H9 (cell line): ENCODE measurements at regions not wholly inside any gene's neighbourhood (a gene's known extent, or its start where the extent isn't known, plus 50 kb on each side); places are given as distances from the start of the nearest gene placed in this dataset.

ENCODE experiments used
- DNase-seq: peaks from one replicate; pipeline ENCODE4 v3.0.0-alpha.2; 2017
- H2AFZ ChIP-seq: one replicate; pipeline ENCODE4 v1.6.1; 2013; ENCODE audit warnings: mild to moderate bottlenecking, low read length, control low read depth, moderate library complexity
- H2AK5ac ChIP-seq: 2 replicates; pipeline ENCODE4 v1.6.1; 2013; ENCODE audit warnings: low read length, control low read depth, mixed read lengths; ENCODE audit not compliant: insufficient read length
- H2BK120ac ChIP-seq: one replicate; pipeline ENCODE4 v1.6.1; 2013; ENCODE audit warnings: low read depth, mild to moderate bottlenecking, low read length, control low read depth, inconsistent platforms; ENCODE audit not compliant: poor library complexity, severe bottlenecking
- H2BK12ac ChIP-seq: 2 replicates; pipeline ENCODE4 v1.6.1; 2013; ENCODE audit warnings: low read length, control low read depth, mixed read lengths, low read depth; ENCODE audit not compliant: insufficient read length
- H2BK15ac ChIP-seq: 2 replicates; pipeline ENCODE4 v1.6.1; 2013; ENCODE audit warnings: low read depth, low read length, control low read depth
- H2BK20ac ChIP-seq: one replicate; pipeline ENCODE4 v1.6.1; 2013; ENCODE audit warnings: low read depth, mild to moderate bottlenecking, low read length, control low read depth, inconsistent platforms; ENCODE audit not compliant: poor library complexity, severe bottlenecking
- H2BK5ac ChIP-seq: 2 replicates; pipeline ENCODE4 v1.6.1; 2013; ENCODE audit warnings: low read length, control low read depth, mixed read lengths; ENCODE audit not compliant: insufficient read length
- H3K14ac ChIP-seq: 2 replicates; pipeline ENCODE4 v1.6.1; 2013; ENCODE audit warnings: low read length, control low read depth; ENCODE audit not compliant: insufficient read depth
- H3K18ac ChIP-seq: 2 replicates; pipeline ENCODE4 v1.6.1; 2013; ENCODE audit warnings: low read depth, mild to moderate bottlenecking, mixed read lengths, low read length, control low read depth; ENCODE audit not compliant: insufficient read length
- H3K23ac ChIP-seq: 2 replicates; pipeline ENCODE4 v1.6.1; 2013; ENCODE audit warnings: low read length, control low read depth, mixed read lengths, low read depth; ENCODE audit not compliant: insufficient read length
- H3K23me2 ChIP-seq: 2 replicates; pipeline ENCODE4 v1.6.1; 2013; ENCODE audit warnings: low read depth, mild to moderate bottlenecking, mixed read lengths, low read length, control low read depth; ENCODE audit not compliant: insufficient read length, poor library complexity, severe bottlenecking
- H3K27ac ChIP-seq: 2 replicates; pipeline ENCODE4 v1.5.1; 2013; ENCODE audit warnings: low read length, control low read depth, mixed read lengths, low read depth; ENCODE audit not compliant: insufficient read length
- H3K27me3 ChIP-seq: 2 replicates; pipeline ENCODE4 v1.6.1; 2013; ENCODE audit warnings: low read length, control low read depth, inconsistent platforms; ENCODE audit not compliant: insufficient read depth
- H3K4ac ChIP-seq: 2 replicates; pipeline ENCODE4 v1.6.1; 2013; ENCODE audit warnings: low read depth, mild to moderate bottlenecking, control low read depth, inconsistent platforms, low read length, moderate library complexity
- H3K4me1 ChIP-seq: 2 replicates; pipeline ENCODE4 v1.6.1; 2013; ENCODE audit warnings: low read length, control low read depth, inconsistent platforms; ENCODE audit not compliant: insufficient read depth
- H3K4me2 ChIP-seq: 2 replicates; pipeline ENCODE4 v1.6.1; 2013; ENCODE audit warnings: low read length, control low read depth, mixed read lengths; ENCODE audit not compliant: insufficient read length, insufficient read depth
- H3K56ac ChIP-seq: 2 replicates; pipeline ENCODE4 v1.6.1; 2013; ENCODE audit warnings: low read depth, mild to moderate bottlenecking, mixed read lengths, low read length, control low read depth; ENCODE audit not compliant: insufficient read length
- H3K79me1 ChIP-seq: 2 replicates; pipeline ENCODE4 v1.6.1; 2013; ENCODE audit warnings: low read depth, mild to moderate bottlenecking, moderate library complexity, low read length, control low read depth, inconsistent platforms; ENCODE audit not compliant: insufficient read depth, poor library complexity, severe bottlenecking
- H3K79me2 ChIP-seq: 2 replicates; pipeline ENCODE4 v1.6.1; 2013; ENCODE audit warnings: low read length, control low read depth, inconsistent platforms; ENCODE audit not compliant: insufficient read depth
- H3K9ac ChIP-seq: 2 replicates; pipeline ENCODE4 v1.6.1; 2013; ENCODE audit warnings: low read length, control low read depth, mixed read lengths; ENCODE audit not compliant: insufficient read length; ENCODE audit errors: extremely low read depth
- H3K9me3 ChIP-seq: one replicate; pipeline ENCODE4 v1.6.1; 2013; ENCODE audit warnings: low read depth, low read length, inconsistent platforms; ENCODE audit not compliant: control insufficient read depth
- H3T11ph ChIP-seq: one replicate; pipeline ENCODE4 v1.6.1; 2013; ENCODE audit warnings: mild to moderate bottlenecking, low read length, control low read depth, inconsistent platforms
- H4K20me1 ChIP-seq: one replicate; pipeline ENCODE4 v1.6.1; 2013; ENCODE audit not compliant: control insufficient read depth, insufficient read length, insufficient read depth
- H4K5ac ChIP-seq: 2 replicates; pipeline ENCODE4 v1.6.1; 2013; ENCODE audit warnings: low read depth, mild to moderate bottlenecking, mixed read lengths, low read length, control low read depth; ENCODE audit not compliant: insufficient read length
- H4K8ac ChIP-seq: replicated peaks from 2 replicates; pipeline ENCODE4 v1.6.1; 2013; ENCODE audit warnings: low read length, control low read depth, mixed read lengths, low read depth; ENCODE audit not compliant: insufficient read length
- H4K91ac ChIP-seq: 2 replicates; pipeline ENCODE4 v1.6.1; 2013; ENCODE audit warnings: low read depth, mild to moderate bottlenecking, moderate library complexity, mixed read lengths, low read length, control low read depth; ENCODE audit not compliant: insufficient read length
- H3K27ac Mint-ChIP-seq, 3 experiments: 2 replicates in 2 of 3; 3 replicates in 1 of 3; pipeline ENCODE4 v1.8.0; 2020 to 2021; ENCODE audit warnings: mixed read lengths in 3 of 3, mild to moderate bottlenecking in 1 of 3, moderate library complexity in 1 of 3
- H3K27me3 Mint-ChIP-seq: 2 replicates; pipeline ENCODE4 v1.8.0; 2021; ENCODE audit warnings: low read depth, mild to moderate bottlenecking, moderate library complexity, mixed read lengths
- H3K36me3 Mint-ChIP-seq, 3 experiments: 2 replicates in 2 of 3; 3 replicates in 1 of 3; pipeline ENCODE4 v1.8.0; 2020 to 2021; ENCODE audit warnings: low read depth in 3 of 3, mixed read lengths in 3 of 3; ENCODE audit not compliant: insufficient read depth in 1 of 3
- H3K4me1 Mint-ChIP-seq, 2 experiments: 2 replicates each; pipeline ENCODE4 v1.8.0; 2020; ENCODE audit warnings: mixed read lengths in 2 of 2
- H3K4me3 Mint-ChIP-seq, 2 experiments: 2 replicates in 1 of 2; 3 replicates in 1 of 2; pipeline ENCODE4 v1.8.0; 2020 to 2021; ENCODE audit warnings: mild to moderate bottlenecking in 2 of 2, mixed read lengths in 2 of 2, moderate library complexity in 1 of 2
- H3K9me3 Mint-ChIP-seq, 2 experiments: 2 replicates in 1 of 2; 3 replicates in 1 of 2; pipeline ENCODE4 v1.8.0; 2020; ENCODE audit warnings: mild to moderate bottlenecking in 2 of 2, mixed read lengths in 2 of 2, moderate library complexity in 1 of 2
- CTCF ChIP-seq: fragments of 200-600 bp; sonication (generic); conservative IDR thresholded peaks from 3 replicates; pipeline ENCODE4 v1.8.0; 2021; ENCODE audit warnings: antibody characterized with exemption, mild to moderate bottlenecking
- WGBS: extraction: QIAGEN DNeasy Blood & Tissue Kit; methylation state at CpG from one replicate; pipeline ENCODE4 v1.1.7; 2013; ENCODE audit warnings: missing lambda C conversion rate, low lambda C conversion rate, mixed read lengths; ENCODE audit not compliant: insufficient read length; ENCODE audit errors: extremely low coverage; 5-methylcytosine and 5-hydroxymethylcytosine counted together

DNA sequence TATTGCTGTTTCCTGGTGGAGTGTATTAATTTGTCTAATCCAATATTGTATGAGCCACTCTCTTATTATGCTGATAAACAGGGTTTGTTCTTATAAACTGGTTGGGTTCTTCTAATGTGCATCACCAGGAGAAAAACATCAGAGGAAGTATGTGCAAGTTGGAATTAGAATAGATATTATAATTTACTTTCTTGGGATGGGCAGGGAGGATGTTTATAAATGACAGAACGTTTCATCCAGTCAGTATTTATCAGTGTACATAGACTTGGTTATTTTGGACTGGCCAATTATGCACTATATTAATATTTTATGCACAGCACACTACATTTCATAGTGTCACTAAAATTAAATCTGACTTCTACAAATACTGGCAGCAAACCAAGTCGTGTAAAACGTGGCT is 495.8 kb downstream of the PSAT1 start:
- no peaks in the 10 kb centered on the region for H3K79me2 ChIP-seq
- no peak overlapping the region for H2BK5ac ChIP-seq
- Mint-ChIP-seq H3K36me3 (peaks cover 0 to 5% (median 2%) of the 10 kb centered on the region in 3 experiments; a peak in 3 of 7 replicates), H3K4me3 (no peak overlapping the region), H3K9me3 (peaks cover 6% of the 10 kb centered on the region in 2 experiments; a peak in 2 of 5 replicates), H3K4me1 (no peaks in the 10 kb centered on the region), H3K27ac (no peak overlapping the region), H3K27me3 (no peaks in the 10 kb centered on the region)
- no peak overlapping the region for H3K14ac ChIP-seq
- no peak overlapping the region for H2AFZ ChIP-seq
- H3K4ac ChIP-seq = no peak overlapping the region
- H3K27ac ChIP-seq = no peak overlapping the region
- no peak overlapping the region for H2BK20ac ChIP-seq
- no peak overlapping the region for H2BK15ac ChIP-seq
- H2BK120ac ChIP-seq = no peak overlapping the region
- DNase-seq = no peak
- no peak for TF ChIP-seq CTCF
- no peaks in the 10 kb centered on the region for H3K79me1 ChIP-seq
- H3T11ph ChIP-seq = no peak overlapping the region
- H3K23me2 ChIP-seq = no peaks in the 10 kb centered on the region
- H4K20me1 ChIP-seq = no peaks in the 10 kb centered on the region
- no peak overlapping the region for H4K8ac ChIP-seq
- no peaks in the 10 kb centered on the region for H3K27me3 ChIP-seq
- no peaks in the 10 kb centered on the region for H3K4me1 ChIP-seq
- H2BK12ac ChIP-seq = no peak overlapping the region
- H3K18ac ChIP-seq = no peak overlapping the region
- H3K9ac ChIP-seq = no peak overlapping the region
- no peak overlapping the region for H3K23ac ChIP-seq
- no peak overlapping the region for H2AK5ac ChIP-seq
- WGBS = no CpG with 5 or more reads among the region's 3 CpGs
- H4K91ac ChIP-seq = no peak overlapping the region
- H3K56ac ChIP-seq = no peak overlapping the region
- H3K4me2 ChIP-seq = no peak overlapping the region
- H3K9me3 ChIP-seq = no peaks in the 10 kb centered on the region
- H4K5ac ChIP-seq = no peak overlapping the region
